ENCODE measurements at regions not wholly inside any gene's neighbourhood (a gene's known extent, or its start where the extent isn't known, plus 50 kb on each side); places are given as distances from the start of the nearest gene placed in this dataset.

DNA sequence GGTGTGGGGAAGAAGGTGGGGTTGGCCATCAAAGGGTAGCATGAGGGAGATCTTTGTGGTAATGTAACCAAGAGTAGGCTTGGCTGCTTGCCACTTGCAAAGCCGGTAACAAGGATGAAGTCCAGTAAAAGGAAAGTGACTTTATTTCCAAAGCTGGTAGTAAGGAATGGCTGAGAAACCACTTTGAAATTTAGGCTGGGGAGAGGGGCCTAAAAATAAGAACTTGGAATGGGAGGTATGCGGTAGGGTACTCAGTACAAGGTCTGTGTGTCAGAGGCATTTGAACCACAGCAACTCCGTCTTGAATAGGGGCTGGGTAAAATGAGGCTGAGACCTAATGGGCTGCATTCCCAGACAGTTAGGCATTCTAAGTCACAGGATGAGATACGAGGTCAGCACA lies 216.0 kb upstream of the ISX start:
- Histone ChIP-seq H3K27me3 (replicated peaks; ENCODE audit: control insufficient read depth, insufficient read depth, low read length) (no peaks in the 10 kb centered on the region), H3K36me3 (ENCODE audit: control insufficient read depth, insufficient read depth, low read length) (no peaks in the 10 kb centered on the region), H3K4me3 (replicated peaks; ENCODE audit: low read depth, low read length) (no peak overlapping the region)
- no peak for DNase-seq (ENCODE audit: extremely low read depth, insufficient read length)
- TF ChIP-seq, protein P1, sequence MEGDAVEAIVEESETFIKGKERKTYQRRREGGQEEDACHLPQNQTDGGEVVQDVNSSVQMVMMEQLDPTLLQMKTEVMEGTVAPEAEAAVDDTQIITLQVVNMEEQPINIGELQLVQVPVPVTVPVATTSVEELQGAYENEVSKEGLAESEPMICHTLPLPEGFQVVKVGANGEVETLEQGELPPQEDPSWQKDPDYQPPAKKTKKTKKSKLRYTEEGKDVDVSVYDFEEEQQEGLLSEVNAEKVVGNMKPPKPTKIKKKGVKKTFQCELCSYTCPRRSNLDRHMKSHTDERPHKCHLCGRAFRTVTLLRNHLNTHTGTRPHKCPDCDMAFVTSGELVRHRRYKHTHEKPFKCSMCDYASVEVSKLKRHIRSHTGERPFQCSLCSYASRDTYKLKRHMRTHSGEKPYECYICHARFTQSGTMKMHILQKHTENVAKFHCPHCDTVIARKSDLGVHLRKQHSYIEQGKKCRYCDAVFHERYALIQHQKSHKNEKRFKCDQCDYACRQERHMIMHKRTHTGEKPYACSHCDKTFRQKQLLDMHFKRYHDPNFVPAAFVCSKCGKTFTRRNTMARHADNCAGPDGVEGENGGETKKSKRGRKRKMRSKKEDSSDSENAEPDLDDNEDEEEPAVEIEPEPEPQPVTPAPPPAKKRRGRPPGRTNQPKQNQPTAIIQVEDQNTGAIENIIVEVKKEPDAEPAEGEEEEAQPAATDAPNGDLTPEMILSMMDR (IDR thresholded peaks at IDR 0.05; ENCODE audit: insufficient read depth, low read length, poor library complexity, severe bottlenecking): no peak

DNA sequence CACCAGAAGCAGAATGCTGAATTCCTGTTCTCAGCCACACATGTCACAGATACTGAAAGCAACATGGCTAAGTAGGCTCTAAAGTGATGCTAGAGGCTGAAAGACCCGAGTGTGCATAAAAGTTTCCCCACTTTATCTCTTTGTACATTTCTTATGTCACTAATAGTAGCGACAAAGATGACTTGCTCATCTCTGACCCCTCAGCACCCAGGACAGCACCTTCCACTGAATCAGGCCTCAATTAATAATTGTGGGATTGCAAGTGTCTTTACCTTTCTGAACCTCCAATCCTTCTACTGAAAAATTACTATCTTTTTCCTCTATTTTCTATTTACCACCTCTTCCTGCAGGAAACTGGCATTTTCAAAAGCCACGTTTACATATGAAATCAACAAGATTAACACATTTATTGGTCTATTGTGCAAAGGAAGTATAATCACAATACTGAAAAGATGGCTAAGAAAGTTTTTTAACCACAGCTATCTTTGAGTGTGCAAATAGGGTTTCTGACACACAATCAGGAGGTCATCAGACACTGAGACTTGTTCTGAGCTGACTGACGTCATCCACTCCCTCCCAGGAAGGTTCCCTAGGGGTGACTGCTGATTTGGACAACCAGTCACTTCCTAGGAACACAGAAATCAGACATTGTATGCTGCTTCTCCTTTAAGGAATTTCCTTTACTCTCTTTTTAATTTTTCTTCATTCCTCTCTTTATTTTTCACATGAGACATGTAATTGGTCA lies 213.9 kb upstream of the ISX start:
- Histone ChIP-seq H3K4me3 (replicated peaks; ENCODE audit: low read depth, low read length) (no peak overlapping the region), H3K27me3 (replicated peaks; ENCODE audit: control insufficient read depth, insufficient read depth, low read length) (no peaks in the 10 kb centered on the region), H3K36me3 (ENCODE audit: control insufficient read depth, insufficient read depth, low read length) (no peaks in the 10 kb centered on the region)
- TF ChIP-seq, protein P1 (IDR thresholded peaks at IDR 0.05; ENCODE audit: insufficient read depth, low read length, poor library complexity, severe bottlenecking): no peak
- no peak for DNase-seq (ENCODE audit: extremely low read depth, insufficient read length)

DNA sequence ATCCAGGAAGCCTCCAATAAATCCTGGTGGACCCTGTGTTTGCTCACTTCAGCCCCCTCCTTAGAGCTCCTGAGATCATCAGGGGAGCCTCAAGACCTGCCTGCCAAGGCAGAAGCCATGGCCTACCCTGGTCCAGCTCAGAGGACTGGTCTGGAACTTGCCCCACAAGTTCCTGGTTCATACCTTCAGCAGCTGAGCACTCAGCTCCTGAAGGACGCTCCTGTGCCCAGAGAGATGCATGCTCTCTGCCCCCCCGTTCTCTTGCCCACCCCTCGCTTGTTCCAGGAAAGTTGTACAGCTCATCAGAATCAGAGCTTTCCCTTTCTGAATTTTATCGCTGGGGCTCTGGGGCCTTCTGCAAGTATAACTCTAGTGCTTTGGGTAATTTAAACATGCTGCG lies 210.5 kb upstream of the ISX start:
- no peak for DNase-seq (ENCODE audit: extremely low read depth, insufficient read length)
- TF ChIP-seq, protein P1 (IDR thresholded peaks at IDR 0.05; ENCODE audit: insufficient read depth, low read length, poor library complexity, severe bottlenecking): no peak
- Histone ChIP-seq H3K4me3 (replicated peaks; ENCODE audit: low read depth, low read length) (no peak overlapping the region), H3K27me3 (replicated peaks; ENCODE audit: control insufficient read depth, insufficient read depth, low read length) (no peaks in the 10 kb centered on the region), H3K36me3 (ENCODE audit: control insufficient read depth, insufficient read depth, low read length) (no peaks in the 10 kb centered on the region)

DNA sequence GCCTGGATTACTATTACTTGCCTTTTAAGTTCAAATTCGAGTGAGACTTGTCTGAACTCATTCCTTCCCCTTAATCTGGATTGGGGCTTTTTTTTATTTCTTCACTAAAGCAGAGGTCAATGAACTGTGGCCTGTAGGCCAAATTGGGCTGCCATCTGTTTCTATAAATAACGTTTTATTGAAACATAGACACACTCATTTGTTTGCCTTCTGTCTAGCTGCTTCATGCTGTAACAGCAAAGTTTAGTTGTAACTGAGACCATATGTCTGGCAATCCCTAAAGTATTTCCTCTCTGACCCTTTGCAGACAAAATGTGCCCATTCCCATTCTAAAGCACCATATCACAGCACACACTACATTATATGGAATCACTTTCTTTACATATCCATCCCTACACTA lies 207.9 kb upstream of the ISX start:
- DNase-seq (ENCODE audit: extremely low read depth, insufficient read length): no peak
- Histone ChIP-seq H3K4me3 (replicated peaks; ENCODE audit: low read depth, low read length) (no peak overlapping the region), H3K36me3 (ENCODE audit: control insufficient read depth, insufficient read depth, low read length) (no peaks in the 10 kb centered on the region), H3K27me3 (replicated peaks; ENCODE audit: control insufficient read depth, insufficient read depth, low read length) (no peaks in the 10 kb centered on the region)
- TF ChIP-seq, protein P1 (IDR thresholded peaks at IDR 0.05; ENCODE audit: insufficient read depth, low read length, poor library complexity, severe bottlenecking): no peak

- TF ChIP-seq, protein P1 (IDR thresholded peaks at IDR 0.05; ENCODE audit: insufficient read depth, low read length, poor library complexity, severe bottlenecking): no peak
- no peaks in the 10 kb centered on the region for H3K36me3 ChIP-seq (ENCODE audit: control insufficient read depth, insufficient read depth, low read length)
- H3K27me3 ChIP-seq (replicated peaks; ENCODE audit: control insufficient read depth, insufficient read depth, low read length): no peaks in the 10 kb centered on the region
- no peak overlapping the region for H3K4me3 ChIP-seq (replicated peaks; ENCODE audit: low read depth, low read length)
- peak; percentile 5 for DNase-seq (ENCODE audit: extremely low read depth, insufficient read length)
These were observed 204.2 kb upstream of the ISX start for GRCh38 chr22:34861787-34862186.

DNA sequence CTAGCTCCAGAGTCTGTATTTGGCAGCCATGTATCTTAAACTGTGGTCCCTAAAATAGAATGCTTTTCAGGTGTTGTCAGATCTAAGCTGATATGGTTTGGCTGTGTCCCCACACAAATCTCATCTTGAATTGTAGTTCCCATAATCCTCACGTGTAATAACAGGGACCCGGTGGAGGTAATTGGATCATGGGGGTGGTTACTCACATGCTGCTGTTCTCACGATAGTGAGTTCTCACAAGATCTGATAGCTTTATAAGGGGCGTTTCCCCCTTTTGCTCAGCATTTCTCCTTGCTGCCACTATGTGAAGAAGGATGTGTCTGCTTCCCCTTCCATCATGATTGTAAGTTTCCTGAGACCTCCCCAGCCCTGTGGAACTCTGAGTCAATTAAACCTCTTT lies 199.9 kb upstream of the ISX start:
- TF ChIP-seq, protein P1 (IDR thresholded peaks at IDR 0.05; ENCODE audit: insufficient read depth, low read length, poor library complexity, severe bottlenecking): no peak
- H3K36me3 ChIP-seq (ENCODE audit: control insufficient read depth, insufficient read depth, low read length): no peaks in the 10 kb centered on the region
- no peaks in the 10 kb centered on the region; the same call in 1 of the 2 replicates for H3K27me3 ChIP-seq (replicated peaks; ENCODE audit: control insufficient read depth, insufficient read depth, low read length)
- H3K4me3 ChIP-seq (replicated peaks; ENCODE audit: low read depth, low read length): no peak overlapping the region
- no peak for DNase-seq (ENCODE audit: extremely low read depth, insufficient read length)

Data from GM06990 (cell line).